Peyer's patch (tissue), 4 donors: ENCODE measurements at regions not wholly inside any gene's neighbourhood (a gene's known extent, or its start where the extent isn't known, plus 50 kb on each side); places are given as distances from the start of the nearest gene placed in this dataset.

Source experiments
- POLR2A ChIP-seq, 2 donors: fragments of 450-650 bp; IDR thresholded peaks; one replicate each; pipeline ENCODE4 v1.5.1; 2017; ENCODE audit warnings: antibody characterized with exemption in 2 of 2, mild to moderate bottlenecking in 2 of 2, moderate library complexity in 2 of 2
- TF ChIP-seq, protein P1 (sequence below), 6 experiments: fragments of 450-650 bp in 4 of 6; fragments of 200-600 bp in 2 of 6; sonication (generic) in 1 of 6; IDR thresholded peaks; one replicate each; pipeline ENCODE4 v1.5.1; 2017 to 2019; ENCODE audit warnings: antibody characterized with exemption in 6 of 6, mild to moderate bottlenecking in 3 of 6, moderate library complexity in 1 of 6

DNA sequence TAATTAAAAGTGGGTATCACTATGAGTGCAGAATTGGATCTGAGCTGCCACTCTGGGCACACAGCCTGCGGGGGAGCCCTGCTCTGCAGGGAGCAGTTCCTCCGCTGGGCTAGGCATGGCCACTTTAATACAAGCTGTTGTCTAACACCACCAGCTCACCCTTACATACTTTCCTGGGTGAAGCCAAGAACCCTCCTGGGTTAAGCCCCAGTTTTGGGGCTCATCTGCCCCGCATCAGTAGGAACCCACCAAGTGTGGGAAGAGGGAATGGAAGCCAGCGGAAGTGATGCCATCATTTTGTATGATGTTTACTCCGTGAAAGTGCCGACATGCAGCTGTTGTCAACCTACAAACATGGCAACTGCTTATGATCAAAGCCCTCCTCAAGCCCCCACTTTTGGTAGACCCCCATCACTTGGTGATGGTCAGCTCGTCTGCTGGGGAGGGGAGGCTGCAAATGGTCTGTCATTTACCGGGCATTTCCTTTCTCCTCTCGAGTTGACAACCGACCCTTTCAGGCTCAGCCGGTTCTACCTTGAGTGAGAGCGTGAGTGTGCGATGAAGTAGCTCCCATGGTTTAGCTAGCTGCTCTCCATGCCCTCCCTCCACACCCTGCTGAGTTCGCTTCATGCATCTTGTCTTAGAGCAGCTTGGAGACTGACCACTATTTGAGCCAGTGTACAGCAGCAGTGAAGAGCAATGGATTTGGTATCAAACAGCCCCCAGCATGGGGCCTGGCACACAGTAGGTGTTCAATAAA is 95.3 kb upstream of the IER5L start:
- no peak for TF ChIP-seq POLR2A (IDR thresholded peaks at IDR 0.05)
- TF ChIP-seq, protein P1, sequence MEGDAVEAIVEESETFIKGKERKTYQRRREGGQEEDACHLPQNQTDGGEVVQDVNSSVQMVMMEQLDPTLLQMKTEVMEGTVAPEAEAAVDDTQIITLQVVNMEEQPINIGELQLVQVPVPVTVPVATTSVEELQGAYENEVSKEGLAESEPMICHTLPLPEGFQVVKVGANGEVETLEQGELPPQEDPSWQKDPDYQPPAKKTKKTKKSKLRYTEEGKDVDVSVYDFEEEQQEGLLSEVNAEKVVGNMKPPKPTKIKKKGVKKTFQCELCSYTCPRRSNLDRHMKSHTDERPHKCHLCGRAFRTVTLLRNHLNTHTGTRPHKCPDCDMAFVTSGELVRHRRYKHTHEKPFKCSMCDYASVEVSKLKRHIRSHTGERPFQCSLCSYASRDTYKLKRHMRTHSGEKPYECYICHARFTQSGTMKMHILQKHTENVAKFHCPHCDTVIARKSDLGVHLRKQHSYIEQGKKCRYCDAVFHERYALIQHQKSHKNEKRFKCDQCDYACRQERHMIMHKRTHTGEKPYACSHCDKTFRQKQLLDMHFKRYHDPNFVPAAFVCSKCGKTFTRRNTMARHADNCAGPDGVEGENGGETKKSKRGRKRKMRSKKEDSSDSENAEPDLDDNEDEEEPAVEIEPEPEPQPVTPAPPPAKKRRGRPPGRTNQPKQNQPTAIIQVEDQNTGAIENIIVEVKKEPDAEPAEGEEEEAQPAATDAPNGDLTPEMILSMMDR (IDR thresholded peaks at IDR 0.05), result no peak
